GM12874 (cell line): ENCODE measurements at regions not wholly inside any gene's neighbourhood (a gene's known extent, or its start where the extent isn't known, plus 50 kb on each side); places are given as distances from the start of the nearest gene placed in this dataset.

Source experiments
- CTCF ChIP-seq: IDR thresholded peaks from 2 replicates; pipeline ENCODE4 v1.5.1; 2011; ENCODE audit warnings: low read depth, mild to moderate bottlenecking, control low read depth, low read length, moderate library complexity; ENCODE audit not compliant: insufficient read depth

GRCh38 chr10:26621243-26621888 is 76.1 kb upstream of the PDSS1 start:
- no peak for TF ChIP-seq CTCF

- TF ChIP-seq CTCF, result no peak
These were observed 75.4 kb upstream of the PDSS1 start for GRCh38 chr10:26621889-26622711.

- TF ChIP-seq CTCF, result no peak
These were observed 74.6 kb upstream of the PDSS1 start for GRCh38 chr10:26622891-26623290.

- TF ChIP-seq CTCF, result no peak
These were observed 73.5 kb upstream of the PDSS1 start for GRCh38 chr10:26624006-26624405.

GRCh38 chr10:26626066-26626465 is 71.4 kb upstream of the PDSS1 start:
- TF ChIP-seq CTCF, result no peak

- TF ChIP-seq CTCF, result no peak
These were observed 70.2 kb upstream of the PDSS1 start for GRCh38 chr10:26627324-26627723.

GRCh38 chr10:26628395-26628794 is 69.1 kb upstream of the PDSS1 start:
- no peak for TF ChIP-seq CTCF
